ENCODE measurements at regions not wholly inside any gene's neighbourhood (a gene's known extent, or its start where the extent isn't known, plus 50 kb on each side); places are given as distances from the start of the nearest gene placed in this dataset.
"Not testable (repeated sequence)": the region's sequence is repeated elsewhere in the genome, so short reads cannot be mapped to it uniquely, and the experiment has no call there.

DNA sequence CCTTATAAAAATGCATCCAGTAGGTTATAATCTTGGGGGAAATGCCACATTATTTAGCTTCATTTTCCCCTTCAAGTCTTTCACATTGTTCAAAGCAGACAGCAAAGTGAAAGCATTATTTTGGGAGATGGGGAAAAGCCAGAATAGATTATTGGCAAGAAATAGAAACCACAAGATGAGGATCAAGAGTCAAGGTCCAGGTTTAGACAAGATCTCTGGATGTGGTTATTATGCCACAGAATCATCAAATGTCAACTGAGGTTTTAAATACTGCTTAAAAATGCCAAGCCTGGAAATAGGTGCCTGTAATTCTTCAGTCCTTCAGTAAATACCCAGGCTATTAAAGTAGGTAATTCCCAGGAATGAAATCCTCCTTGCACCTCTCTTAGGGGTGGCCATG is 65.1 kb upstream of the ALOX12 start:
- Histone ChIP-seq H3K27ac (ENCODE audit: low read length) (no peak overlapping the region), H3K4me3 (ENCODE audit: low read depth in 2 of 2, low read length in 2 of 2) (no peak overlapping the region), H3K9me3 (ENCODE audit: control insufficient read depth, insufficient read depth, low read depth, low read length) (no peaks in the 10 kb centered on the region), H3K36me3 (ENCODE audit: control insufficient read depth, insufficient read depth, low read length) (no peaks in the 10 kb centered on the region), H3K4me1 (ENCODE audit: control insufficient read depth, insufficient read depth, low read length) (no peaks in the 10 kb centered on the region), H3K27me3 (ENCODE audit: control insufficient read depth, insufficient read depth, low read length) (no peaks in the 10 kb centered on the region)
- ATAC-seq (no peak), DNase-seq (ENCODE audit: low read depth, low spot score) (no peak)
- CTCF ChIA-PET: no interaction called here
- intact Hi-C loops (cut with micrococcal nuclease; ENCODE audit: unreplicated experiment): no loop called here
- in situ Hi-C loops (cut with HindIII; ENCODE audit: low pct_unique_long_range_greater_than_20kb, low sequenced_read_pairs): no loop called here
- no peak for TF ChIP-seq POLR2AphosphoS5 (IDR thresholded peaks at IDR 0.05; ENCODE audit: low read depth, low read length)
- TF ChIP-seq SIN3A (IDR thresholded peaks at IDR 0.05; ENCODE audit: borderline replicate concordance, insufficient read depth, low read depth, low read length): no peak
- no peak for TF ChIP-seq TCF7L2 (IDR thresholded peaks at IDR 0.05; ENCODE audit: low read depth, low read length)
- BruUV-seq (replicated peaks): no TSS peak
- POLR2A ChIA-PET: no interaction called here

DNA sequence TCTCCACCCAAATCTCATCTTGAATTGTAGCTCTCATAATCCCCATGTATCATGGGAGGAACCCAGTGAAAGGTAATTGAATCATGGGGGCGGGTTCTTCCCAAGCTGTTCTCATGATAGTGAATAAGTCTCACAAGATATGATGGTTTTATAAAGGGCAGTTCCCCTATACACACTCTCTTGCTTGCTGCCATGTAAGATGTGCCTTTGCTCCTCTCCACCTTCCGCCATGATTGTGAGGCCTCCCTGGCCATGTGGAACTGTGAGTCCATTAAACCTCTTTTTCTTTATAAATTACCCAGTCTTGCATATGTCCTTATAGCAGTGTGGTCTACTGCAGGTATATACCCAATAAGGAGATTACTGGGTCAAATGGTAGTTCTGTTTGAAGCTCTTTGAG is 61.3 kb upstream of the ALOX12 start:
- intact Hi-C loops (cut with micrococcal nuclease; ENCODE audit: unreplicated experiment); in situ Hi-C loops (cut with HindIII; ENCODE audit: low pct_unique_long_range_greater_than_20kb, low sequenced_read_pairs): not testable (repeated sequence)

DNA sequence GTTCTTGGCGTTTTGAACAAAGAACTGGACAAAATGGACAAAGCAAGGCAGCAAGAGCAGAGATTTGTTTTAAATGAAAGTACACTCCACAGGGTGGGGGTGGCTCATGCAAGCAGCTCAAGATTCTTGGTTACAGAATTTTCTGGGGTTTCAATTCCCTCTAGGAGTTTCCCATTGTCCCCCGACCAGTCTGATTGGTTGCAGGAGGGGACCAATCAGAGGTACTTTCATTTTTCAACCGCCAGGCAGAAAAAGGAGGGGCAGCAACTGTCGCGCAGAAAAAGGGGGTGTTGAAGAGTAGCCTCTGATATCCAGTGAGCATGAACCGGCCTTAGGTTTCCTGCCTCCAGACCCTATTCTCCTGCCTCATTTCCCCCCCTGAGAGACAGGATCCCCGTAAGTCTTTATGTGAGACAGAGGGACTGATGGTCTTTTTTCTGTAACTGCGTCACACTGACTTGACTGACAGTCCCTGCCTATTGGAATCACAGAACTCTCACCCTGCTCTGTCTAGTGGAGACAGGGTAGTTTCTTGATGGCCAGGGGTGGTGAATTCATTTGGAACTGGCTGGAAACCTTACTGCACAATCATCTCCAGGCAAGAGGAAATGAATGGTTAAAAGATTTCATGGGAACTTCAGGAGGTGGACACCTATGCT is 59.4 kb upstream of the ALOX12 start:
- DNase-seq (ENCODE audit: low read depth, low spot score): no peak
- Histone ChIP-seq H3K27ac (ENCODE audit: low read length) (no peak overlapping the region), H3K9me3 (ENCODE audit: control insufficient read depth, insufficient read depth, low read depth, low read length) (no peaks in the 10 kb centered on the region), H3K4me1 (ENCODE audit: control insufficient read depth, insufficient read depth, low read length) (no peaks in the 10 kb centered on the region), H3K36me3 (ENCODE audit: control insufficient read depth, insufficient read depth, low read length) (no peaks in the 10 kb centered on the region), H3K27me3 (ENCODE audit: control insufficient read depth, insufficient read depth, low read length) (no peaks in the 10 kb centered on the region), H3K4me3 (ENCODE audit: low read depth in 2 of 2, low read length in 2 of 2) (peak overlapping the region in 1 of 2 experiments; percentile 15; a peak in 1 of 4 replicates)
- ChIA-PET POLR2A (no interaction called here), CTCF (no interaction called here)
- in situ Hi-C loops (cut with HindIII; ENCODE audit: low pct_unique_long_range_greater_than_20kb, low sequenced_read_pairs): no loop called here
- intact Hi-C loops (cut with micrococcal nuclease; ENCODE audit: unreplicated experiment): no loop called here
- no peak for ATAC-seq
- BruUV-seq (replicated peaks): no TSS peak
- TF ChIP-seq POLR2AphosphoS5 (IDR thresholded peaks at IDR 0.05; ENCODE audit: low read depth, low read length): no peak
- no peak for TF ChIP-seq TCF7L2 (IDR thresholded peaks at IDR 0.05; ENCODE audit: low read depth, low read length)
- TF ChIP-seq, protein P1, sequence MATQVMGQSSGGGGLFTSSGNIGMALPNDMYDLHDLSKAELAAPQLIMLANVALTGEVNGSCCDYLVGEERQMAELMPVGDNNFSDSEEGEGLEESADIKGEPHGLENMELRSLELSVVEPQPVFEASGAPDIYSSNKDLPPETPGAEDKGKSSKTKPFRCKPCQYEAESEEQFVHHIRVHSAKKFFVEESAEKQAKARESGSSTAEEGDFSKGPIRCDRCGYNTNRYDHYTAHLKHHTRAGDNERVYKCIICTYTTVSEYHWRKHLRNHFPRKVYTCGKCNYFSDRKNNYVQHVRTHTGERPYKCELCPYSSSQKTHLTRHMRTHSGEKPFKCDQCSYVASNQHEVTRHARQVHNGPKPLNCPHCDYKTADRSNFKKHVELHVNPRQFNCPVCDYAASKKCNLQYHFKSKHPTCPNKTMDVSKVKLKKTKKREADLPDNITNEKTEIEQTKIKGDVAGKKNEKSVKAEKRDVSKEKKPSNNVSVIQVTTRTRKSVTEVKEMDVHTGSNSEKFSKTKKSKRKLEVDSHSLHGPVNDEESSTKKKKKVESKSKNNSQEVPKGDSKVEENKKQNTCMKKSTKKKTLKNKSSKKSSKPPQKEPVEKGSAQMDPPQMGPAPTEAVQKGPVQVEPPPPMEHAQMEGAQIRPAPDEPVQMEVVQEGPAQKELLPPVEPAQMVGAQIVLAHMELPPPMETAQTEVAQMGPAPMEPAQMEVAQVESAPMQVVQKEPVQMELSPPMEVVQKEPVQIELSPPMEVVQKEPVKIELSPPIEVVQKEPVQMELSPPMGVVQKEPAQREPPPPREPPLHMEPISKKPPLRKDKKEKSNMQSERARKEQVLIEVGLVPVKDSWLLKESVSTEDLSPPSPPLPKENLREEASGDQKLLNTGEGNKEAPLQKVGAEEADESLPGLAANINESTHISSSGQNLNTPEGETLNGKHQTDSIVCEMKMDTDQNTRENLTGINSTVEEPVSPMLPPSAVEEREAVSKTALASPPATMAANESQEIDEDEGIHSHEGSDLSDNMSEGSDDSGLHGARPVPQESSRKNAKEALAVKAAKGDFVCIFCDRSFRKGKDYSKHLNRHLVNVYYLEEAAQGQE (IDR thresholded peaks at IDR 0.05; ENCODE audit: insufficient read depth in 1 of 2, low read depth in 2 of 2, low read length in 1 of 2): no peak
- TF ChIP-seq, protein P2, sequence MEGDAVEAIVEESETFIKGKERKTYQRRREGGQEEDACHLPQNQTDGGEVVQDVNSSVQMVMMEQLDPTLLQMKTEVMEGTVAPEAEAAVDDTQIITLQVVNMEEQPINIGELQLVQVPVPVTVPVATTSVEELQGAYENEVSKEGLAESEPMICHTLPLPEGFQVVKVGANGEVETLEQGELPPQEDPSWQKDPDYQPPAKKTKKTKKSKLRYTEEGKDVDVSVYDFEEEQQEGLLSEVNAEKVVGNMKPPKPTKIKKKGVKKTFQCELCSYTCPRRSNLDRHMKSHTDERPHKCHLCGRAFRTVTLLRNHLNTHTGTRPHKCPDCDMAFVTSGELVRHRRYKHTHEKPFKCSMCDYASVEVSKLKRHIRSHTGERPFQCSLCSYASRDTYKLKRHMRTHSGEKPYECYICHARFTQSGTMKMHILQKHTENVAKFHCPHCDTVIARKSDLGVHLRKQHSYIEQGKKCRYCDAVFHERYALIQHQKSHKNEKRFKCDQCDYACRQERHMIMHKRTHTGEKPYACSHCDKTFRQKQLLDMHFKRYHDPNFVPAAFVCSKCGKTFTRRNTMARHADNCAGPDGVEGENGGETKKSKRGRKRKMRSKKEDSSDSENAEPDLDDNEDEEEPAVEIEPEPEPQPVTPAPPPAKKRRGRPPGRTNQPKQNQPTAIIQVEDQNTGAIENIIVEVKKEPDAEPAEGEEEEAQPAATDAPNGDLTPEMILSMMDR (IDR thresholded peaks at IDR 0.05): no peak
- TF ChIP-seq SIN3A (IDR thresholded peaks at IDR 0.05; ENCODE audit: borderline replicate concordance, insufficient read depth, low read depth, low read length): no peak

More for the DNA sequence above, 61.3 kb upstream of the ALOX12 start:
- CTCF ChIA-PET; H3K9me3 ChIP-seq (ENCODE audit: control insufficient read depth, insufficient read depth, low read depth, low read length); H3K4me1 ChIP-seq (ENCODE audit: control insufficient read depth, insufficient read depth, low read length); H3K36me3 ChIP-seq (ENCODE audit: control insufficient read depth, insufficient read depth, low read length); DNase-seq (ENCODE audit: low read depth, low spot score); POLR2A ChIA-PET; BruUV-seq (replicated peaks); ATAC-seq; H3K27me3 ChIP-seq (ENCODE audit: control insufficient read depth, insufficient read depth, low read length); H3K4me3 ChIP-seq (ENCODE audit: low read depth in 2 of 2, low read length in 2 of 2); H3K27ac ChIP-seq (ENCODE audit: low read length): not testable (repeated sequence)
